DOHH2 (cell line): ENCODE measurements at regions not wholly inside any gene's neighbourhood (a gene's known extent, or its start where the extent isn't known, plus 50 kb on each side); places are given as distances from the start of the nearest gene placed in this dataset.

Source experiments
- CTCF ChIP-seq: fragments of 200-600 bp; sonication (generic); IDR thresholded peaks from one replicate; pipeline ENCODE4 v1.5.1; 2014; ENCODE audit warnings: antibody characterized with exemption, mild to moderate bottlenecking, low read depth, low read length; ENCODE audit not compliant: poor library complexity, severe bottlenecking
- EZH2phosphoT487 ChIP-seq: fragments of 200-600 bp; sonication (generic); IDR thresholded peaks from 2 replicates; pipeline ENCODE4 v1.6.1; 2017; ENCODE audit warnings: borderline replicate concordance, mild to moderate bottlenecking, antibody characterized with exemption, low read length, moderate library complexity, mixed read lengths

GRCh38 chr7:16933296-16934279 is 51.8 kb upstream of the AGR3 start:
- TF ChIP-seq EZH2phosphoT487 (no peak), CTCF (no peak)
